ENCODE measurements at regions not wholly inside any gene's neighbourhood (a gene's known extent, or its start where the extent isn't known, plus 50 kb on each side); places are given as distances from the start of the nearest gene placed in this dataset.

DNA sequence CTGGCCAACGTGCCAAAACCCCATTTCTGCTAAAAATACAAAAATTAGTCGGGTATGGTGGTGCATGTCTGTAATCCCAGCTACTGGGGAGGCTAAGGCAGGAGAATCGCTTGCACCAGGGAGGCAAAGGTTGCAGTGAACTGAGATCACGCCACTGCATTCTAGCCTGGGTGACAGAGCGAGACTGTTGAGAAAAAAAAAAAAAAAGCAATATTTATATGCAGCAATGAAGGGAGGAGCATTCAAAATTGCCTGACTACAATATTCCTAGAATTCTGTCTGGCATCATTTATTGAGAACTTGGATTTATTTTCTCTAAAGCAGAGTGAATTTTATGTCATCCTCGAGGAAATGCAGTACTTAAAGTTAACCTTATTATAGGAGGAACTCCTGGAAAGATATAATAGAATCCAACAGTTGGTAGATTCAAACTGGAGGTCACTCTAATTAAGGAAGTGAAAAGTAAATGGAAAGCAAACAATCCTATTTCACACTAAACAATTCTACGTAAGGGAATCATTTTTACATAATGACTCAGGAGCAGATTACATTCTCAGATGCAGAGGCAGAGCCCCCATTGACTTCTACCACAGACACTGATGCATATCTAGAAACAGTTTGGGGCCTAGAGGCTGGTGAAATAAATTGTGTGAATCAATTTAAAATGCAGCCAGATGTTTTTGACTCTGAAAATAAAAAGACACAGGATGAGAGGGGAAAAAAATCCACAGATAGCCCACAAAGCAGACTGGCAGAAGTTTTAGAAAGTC, 82.1 kb upstream of the FHIT start:
- H3K27ac ChIP-seq (ENCODE audit: control insufficient read depth, insufficient read depth): no peak overlapping the region
- RAD21 ChIA-PET (ENCODE audit: unreplicated experiment): no interaction called here
- POLR2A ChIA-PET: no interaction called here
- ATAC-seq (peak; percentile 71), DNase-seq (ENCODE audit: low read depth, low spot score) (no peak), FAIRE-seq (no peak)
- WGBS (ENCODE audit: insufficient coverage, insufficient replicate concordance, low lambda C conversion rate, missing lambda C conversion rate): 27% methylated on average over 7 of the region's 7 CpGs
- SMC1A ChIA-PET (ENCODE audit: uncharacterized antibody, unreplicated experiment): interaction anchor here (1.5 kb wide), 1 partner anchor 9 kb away, joined by 3 read pairs; no protein-coding TSS in a partner anchor
- H4K20me1 ChIP-seq (ENCODE audit: control insufficient read depth, insufficient read depth): no peaks in the 10 kb centered on the region
- no peaks in the 10 kb centered on the region; a peak in 1 of 4 replicates for H3K27me3 ChIP-seq (replicated peaks in 1 of 2; ENCODE audit: control insufficient read depth in 2 of 2, insufficient read depth in 2 of 2, low read length in 1 of 2)
- H2AFZ ChIP-seq (ENCODE audit: control insufficient read depth, low read depth, low read length): no peak overlapping the region
- H3K36me3 ChIP-seq (ENCODE audit: control insufficient read depth in 2 of 2, insufficient read depth in 2 of 2, low read length in 1 of 2): no peaks in the 10 kb centered on the region
- H3K4me3 ChIP-seq: no peak overlapping the region
- CTCF ChIA-PET: no interaction called here
- in situ Hi-C loops (cut with MboI) (no loop called here), intact Hi-C loops (cut with micrococcal nuclease; ENCODE audit: unreplicated experiment) (no loop called here)
- no peak for TF ChIP-seq IKZF1 (conservative IDR thresholded peaks at IDR 0.05)
- no peak for TF ChIP-seq CBFB (IDR thresholded peaks at IDR 0.05; ENCODE audit: low read depth)
- no peak for TF ChIP-seq ATF2 (IDR thresholded peaks at IDR 0.05; ENCODE audit: low read length)
- TF ChIP-seq ZNF217 (IDR thresholded peaks at IDR 0.05): no peak
- TF ChIP-seq, protein P1, sequence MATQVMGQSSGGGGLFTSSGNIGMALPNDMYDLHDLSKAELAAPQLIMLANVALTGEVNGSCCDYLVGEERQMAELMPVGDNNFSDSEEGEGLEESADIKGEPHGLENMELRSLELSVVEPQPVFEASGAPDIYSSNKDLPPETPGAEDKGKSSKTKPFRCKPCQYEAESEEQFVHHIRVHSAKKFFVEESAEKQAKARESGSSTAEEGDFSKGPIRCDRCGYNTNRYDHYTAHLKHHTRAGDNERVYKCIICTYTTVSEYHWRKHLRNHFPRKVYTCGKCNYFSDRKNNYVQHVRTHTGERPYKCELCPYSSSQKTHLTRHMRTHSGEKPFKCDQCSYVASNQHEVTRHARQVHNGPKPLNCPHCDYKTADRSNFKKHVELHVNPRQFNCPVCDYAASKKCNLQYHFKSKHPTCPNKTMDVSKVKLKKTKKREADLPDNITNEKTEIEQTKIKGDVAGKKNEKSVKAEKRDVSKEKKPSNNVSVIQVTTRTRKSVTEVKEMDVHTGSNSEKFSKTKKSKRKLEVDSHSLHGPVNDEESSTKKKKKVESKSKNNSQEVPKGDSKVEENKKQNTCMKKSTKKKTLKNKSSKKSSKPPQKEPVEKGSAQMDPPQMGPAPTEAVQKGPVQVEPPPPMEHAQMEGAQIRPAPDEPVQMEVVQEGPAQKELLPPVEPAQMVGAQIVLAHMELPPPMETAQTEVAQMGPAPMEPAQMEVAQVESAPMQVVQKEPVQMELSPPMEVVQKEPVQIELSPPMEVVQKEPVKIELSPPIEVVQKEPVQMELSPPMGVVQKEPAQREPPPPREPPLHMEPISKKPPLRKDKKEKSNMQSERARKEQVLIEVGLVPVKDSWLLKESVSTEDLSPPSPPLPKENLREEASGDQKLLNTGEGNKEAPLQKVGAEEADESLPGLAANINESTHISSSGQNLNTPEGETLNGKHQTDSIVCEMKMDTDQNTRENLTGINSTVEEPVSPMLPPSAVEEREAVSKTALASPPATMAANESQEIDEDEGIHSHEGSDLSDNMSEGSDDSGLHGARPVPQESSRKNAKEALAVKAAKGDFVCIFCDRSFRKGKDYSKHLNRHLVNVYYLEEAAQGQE (IDR thresholded peaks at IDR 0.05; ENCODE audit: low read depth, low read length): no peak
- TF ChIP-seq ZNF24 (IDR thresholded peaks at IDR 0.05): no peak
- no peak for TF ChIP-seq FOS (IDR thresholded peaks at IDR 0.05; ENCODE audit: borderline replicate concordance, extremely low read depth, insufficient read length)
- no peak for TF ChIP-seq POLR2A (IDR thresholded peaks at IDR 0.05; ENCODE audit: low read depth, low read length)
- TF ChIP-seq BCL11A (IDR thresholded peaks at IDR 0.05; ENCODE audit: low read depth, low read length): no peak
- no peak for TF ChIP-seq BHLHE40 (IDR thresholded peaks at IDR 0.05; ENCODE audit: borderline replicate concordance in 1 of 2, low read depth in 2 of 2, low read length in 1 of 2)
- no peak for TF ChIP-seq FOXM1 (IDR thresholded peaks at IDR 0.05; ENCODE audit: low read depth, low read length)
- no peak for TF ChIP-seq ASH2L (IDR thresholded peaks at IDR 0.05; ENCODE audit: borderline replicate concordance, low read depth)
- no peak for TF ChIP-seq MEF2A (IDR thresholded peaks at IDR 0.05; ENCODE audit: insufficient read depth, low read depth, low read length)
- TF ChIP-seq SKIL (IDR thresholded peaks at IDR 0.05; ENCODE audit: low read depth, poor library complexity, severe bottlenecking): no peak
- no peak for TF ChIP-seq YY1 (IDR thresholded peaks at IDR 0.05; ENCODE audit: low read depth, low read length)
- TF ChIP-seq CHD2 (IDR thresholded peaks at IDR 0.05; ENCODE audit: borderline replicate concordance, low read depth, low read length): no peak
- no peak for TF ChIP-seq STAT3 (IDR thresholded peaks at IDR 0.05; ENCODE audit: low read depth, low read length)
- no peak overlapping the region for H3K4me2 ChIP-seq (ENCODE audit: control insufficient read depth, insufficient read depth)
- no peaks in the 10 kb centered on the region for H3K79me2 ChIP-seq (ENCODE audit: control insufficient read depth, insufficient read depth, low read length)
- H3K9me3 ChIP-seq (replicated peaks; ENCODE audit: control insufficient read depth, insufficient read depth, low read length): no peaks in the 10 kb centered on the region; the same call in 2 of the 3 replicates
- H3K4me1 ChIP-seq (ENCODE audit: control insufficient read depth, insufficient read depth, low read length): no peaks in the 10 kb centered on the region
- no peak overlapping the region for H3K9ac ChIP-seq (ENCODE audit: control insufficient read depth, insufficient read depth, low read length)
- no TSS peak for BruUV-seq (replicated peaks)
